ENCODE measurements at regions not wholly inside any gene's neighbourhood (a gene's known extent, or its start where the extent isn't known, plus 50 kb on each side); places are given as distances from the start of the nearest gene placed in this dataset.
"Not testable (repeated sequence)": the region's sequence is repeated elsewhere in the genome, so short reads cannot be mapped to it uniquely, and the experiment has no call there.

DNA sequence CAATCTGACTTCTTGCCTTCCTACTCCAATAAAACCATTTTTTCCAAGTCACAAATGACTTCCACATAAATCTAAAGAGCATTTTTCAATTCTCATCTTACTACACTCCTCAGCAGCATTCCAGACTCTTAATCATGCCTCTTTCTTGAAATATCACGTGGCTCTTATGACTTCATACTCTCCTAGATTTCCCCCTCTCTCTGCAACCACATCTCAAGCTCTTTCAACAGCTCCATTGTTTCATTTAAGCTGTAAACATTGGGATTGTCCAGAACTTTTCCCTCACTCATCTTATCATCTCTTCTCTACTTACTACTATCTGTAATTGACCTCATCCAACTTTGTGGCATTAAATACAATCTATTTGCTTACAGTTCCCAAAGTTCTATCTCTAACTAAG lies 170.6 kb upstream of the POMZP3 start:
- H3K4me1 Mint-ChIP-seq; CTCF ChIA-PET; H3K9me3 Mint-ChIP-seq; H3K27ac Mint-ChIP-seq; H3K36me3 Mint-ChIP-seq (ENCODE audit: low read depth); DNase-seq; H3K4me3 Mint-ChIP-seq; POLR2A ChIA-PET: not testable (repeated sequence)
- peaks cover 18% of the 10 kb centered on the region for H3K27me3 Mint-ChIP-seq

DNA sequence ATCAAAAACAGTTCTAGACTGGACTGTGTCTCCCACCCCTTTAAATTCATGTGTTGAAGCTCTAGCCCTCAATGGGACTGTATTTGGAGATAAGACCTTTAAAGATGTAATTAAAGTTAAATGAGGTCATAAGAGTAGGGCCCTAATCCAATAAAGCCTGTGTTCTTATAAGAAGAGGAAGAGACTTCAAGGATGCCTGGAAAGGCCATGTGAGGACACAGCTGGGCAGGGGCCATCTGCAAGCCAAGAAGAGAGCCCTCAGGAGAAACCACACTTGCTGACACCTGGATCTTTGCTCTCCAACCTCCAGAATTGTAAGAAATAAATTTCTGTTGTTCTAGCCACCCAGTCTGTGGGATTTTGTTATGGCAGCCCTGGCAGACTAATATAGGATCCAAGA lies 153.6 kb upstream of the POMZP3 start:
- DNase-seq; H3K9me3 Mint-ChIP-seq; POLR2A ChIA-PET; H3K27me3 Mint-ChIP-seq; CTCF ChIA-PET; H3K27ac Mint-ChIP-seq; H3K36me3 Mint-ChIP-seq (ENCODE audit: low read depth); H3K4me1 Mint-ChIP-seq; H3K4me3 Mint-ChIP-seq: not testable (repeated sequence)

DNA sequence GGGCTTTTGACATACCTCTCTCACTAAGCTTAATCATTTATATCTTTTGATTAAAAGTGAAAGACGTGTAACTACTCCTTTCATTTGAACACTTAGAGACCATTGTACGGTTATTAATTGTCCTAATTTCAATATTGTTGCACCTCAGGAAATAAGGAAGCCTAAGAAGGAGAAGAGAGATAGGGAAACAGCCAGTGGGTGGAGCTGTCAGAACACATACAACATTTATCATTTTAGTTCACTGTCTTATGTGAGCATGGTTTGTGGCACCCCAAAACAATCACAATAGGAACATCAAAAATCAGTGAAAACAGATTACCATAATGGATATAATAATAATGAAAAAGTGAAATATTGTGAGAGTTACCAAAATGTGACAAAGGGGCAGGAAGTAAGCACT lies 147.2 kb upstream of the POMZP3 start:
- CTCF ChIA-PET; POLR2A ChIA-PET; H3K36me3 Mint-ChIP-seq (ENCODE audit: low read depth); H3K4me3 Mint-ChIP-seq; H3K27me3 Mint-ChIP-seq; H3K9me3 Mint-ChIP-seq; DNase-seq; H3K4me1 Mint-ChIP-seq; H3K27ac Mint-ChIP-seq: not testable (repeated sequence)

DNA sequence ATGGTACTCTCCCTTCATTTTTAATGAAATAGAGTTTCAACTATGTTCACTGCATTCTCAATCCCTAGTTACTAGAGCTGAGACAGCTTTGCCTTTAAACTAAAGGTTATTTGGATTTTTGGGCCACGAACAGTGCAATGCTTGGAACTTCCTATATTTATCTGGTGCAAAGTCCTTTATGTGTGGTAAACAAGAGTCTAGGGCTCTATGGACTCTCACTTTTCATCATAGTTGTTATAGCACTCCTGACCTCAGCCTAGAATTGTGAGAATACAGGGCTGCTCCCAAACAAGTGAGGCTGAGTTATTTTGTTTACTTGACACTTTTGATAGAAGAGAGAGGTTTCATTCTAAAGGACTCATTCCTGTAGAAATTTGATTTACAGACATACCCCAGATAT lies 144.9 kb upstream of the POMZP3 start:
- H3K4me3 Mint-ChIP-seq; H3K27ac Mint-ChIP-seq; H3K9me3 Mint-ChIP-seq; H3K4me1 Mint-ChIP-seq; DNase-seq; CTCF ChIA-PET; POLR2A ChIA-PET; H3K36me3 Mint-ChIP-seq (ENCODE audit: low read depth); H3K27me3 Mint-ChIP-seq: not testable (repeated sequence)

DNA sequence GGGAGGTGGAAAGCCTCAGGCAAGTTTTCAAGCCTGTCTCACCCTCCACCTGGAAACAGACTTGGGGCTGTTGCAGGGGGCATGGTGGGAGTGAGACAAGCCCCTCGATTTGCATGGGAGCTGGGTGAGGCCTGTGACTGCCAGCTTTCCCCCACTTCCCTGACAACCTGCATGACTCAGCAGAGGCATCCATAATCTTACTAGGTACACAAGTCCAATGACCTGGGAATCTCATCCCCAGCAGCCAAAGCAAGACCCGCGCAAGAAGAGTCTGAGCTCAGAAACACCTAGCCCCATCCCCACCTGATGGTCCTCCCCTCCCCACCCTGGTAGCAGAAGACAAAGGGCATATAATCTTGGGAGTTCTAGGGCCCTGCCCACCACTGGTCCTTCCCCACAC lies 136.9 kb upstream of the POMZP3 start:
- H3K36me3 Mint-ChIP-seq (ENCODE audit: low read depth); H3K27ac Mint-ChIP-seq; CTCF ChIA-PET; H3K4me1 Mint-ChIP-seq; POLR2A ChIA-PET; H3K27me3 Mint-ChIP-seq; H3K4me3 Mint-ChIP-seq; DNase-seq; H3K9me3 Mint-ChIP-seq: not testable (repeated sequence)

DNA sequence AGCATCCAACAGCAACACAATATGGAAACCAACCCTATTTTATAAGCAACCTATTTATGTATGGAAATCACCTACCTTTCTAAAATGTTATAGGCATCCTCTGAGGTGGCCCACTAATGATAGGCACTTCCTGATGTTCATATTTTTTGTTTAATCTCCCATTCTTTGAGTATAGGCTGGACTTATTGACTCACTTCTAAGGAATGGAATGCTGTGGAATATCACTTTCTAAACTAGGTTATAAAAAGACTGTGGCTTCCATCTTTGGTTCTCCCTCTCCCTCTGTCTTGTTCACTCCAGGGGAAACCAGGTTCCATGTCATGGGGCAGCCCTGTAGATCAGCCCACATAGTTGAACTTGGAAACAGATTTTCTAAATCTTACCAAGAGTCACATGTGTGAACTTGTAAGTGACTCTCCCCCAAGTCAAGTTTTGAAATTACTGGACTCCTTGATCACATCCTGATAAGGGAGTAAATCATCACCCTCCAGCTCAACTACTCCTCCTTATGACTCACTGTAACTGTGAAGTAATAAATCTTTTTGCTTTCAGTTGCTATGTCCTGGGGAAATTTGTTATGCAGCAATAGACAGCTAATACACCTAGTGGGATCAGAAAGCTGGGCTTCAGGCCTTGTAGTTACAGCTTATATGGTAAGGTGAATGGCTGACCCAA lies 133.6 kb upstream of the POMZP3 start:
- DNase-seq; H3K27me3 Mint-ChIP-seq; H3K9me3 Mint-ChIP-seq; H3K36me3 Mint-ChIP-seq (ENCODE audit: low read depth); POLR2A ChIA-PET; H3K4me1 Mint-ChIP-seq; H3K27ac Mint-ChIP-seq; H3K4me3 Mint-ChIP-seq; CTCF ChIA-PET: not testable (repeated sequence)

DNA sequence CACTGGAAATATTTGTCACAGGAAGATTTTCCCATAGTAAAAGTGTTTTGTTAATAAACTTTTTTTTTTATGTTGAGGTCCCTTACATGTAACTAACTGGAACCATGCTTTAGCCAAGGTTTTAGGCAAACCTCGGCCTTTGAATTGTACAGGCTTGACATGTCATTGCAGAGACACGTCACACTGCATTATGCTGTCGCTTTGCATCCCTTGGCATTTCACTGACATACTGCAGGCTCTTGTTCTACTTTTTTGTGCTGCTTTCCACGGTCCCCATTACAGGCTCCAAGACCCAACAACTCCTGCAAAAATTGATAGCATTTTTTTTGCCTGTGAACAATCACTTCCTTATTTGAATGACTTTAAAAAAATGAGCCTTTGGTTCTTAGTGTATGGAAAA lies 112.5 kb upstream of the POMZP3 start:
- POLR2A ChIA-PET; DNase-seq; H3K27me3 Mint-ChIP-seq; H3K9me3 Mint-ChIP-seq; H3K4me3 Mint-ChIP-seq; H3K4me1 Mint-ChIP-seq; H3K27ac Mint-ChIP-seq; CTCF ChIA-PET; H3K36me3 Mint-ChIP-seq (ENCODE audit: low read depth): not testable (repeated sequence)

DNA sequence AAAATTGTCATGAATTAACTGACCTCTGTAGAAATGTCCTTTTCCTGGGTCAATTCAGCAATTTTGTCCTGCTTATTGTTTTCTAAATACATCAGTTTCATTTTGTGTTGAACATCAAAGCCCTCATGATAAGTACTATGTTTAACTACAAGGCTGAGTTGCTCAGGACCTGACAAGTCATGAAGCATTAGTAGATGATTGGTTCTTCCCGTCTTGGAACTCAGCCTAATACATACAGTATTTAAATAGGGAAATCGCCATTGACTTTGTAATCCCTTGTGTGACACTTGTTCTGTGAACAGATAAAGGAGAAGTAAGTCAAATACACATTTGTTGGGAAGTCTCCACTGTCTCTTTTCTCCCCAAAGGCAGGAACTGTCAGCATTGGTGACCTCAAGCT lies 109.6 kb upstream of the POMZP3 start:
- H3K9me3 Mint-ChIP-seq; POLR2A ChIA-PET; H3K27me3 Mint-ChIP-seq; H3K4me1 Mint-ChIP-seq; H3K36me3 Mint-ChIP-seq (ENCODE audit: low read depth); CTCF ChIA-PET; H3K4me3 Mint-ChIP-seq; H3K27ac Mint-ChIP-seq; DNase-seq: not testable (repeated sequence)

DNA sequence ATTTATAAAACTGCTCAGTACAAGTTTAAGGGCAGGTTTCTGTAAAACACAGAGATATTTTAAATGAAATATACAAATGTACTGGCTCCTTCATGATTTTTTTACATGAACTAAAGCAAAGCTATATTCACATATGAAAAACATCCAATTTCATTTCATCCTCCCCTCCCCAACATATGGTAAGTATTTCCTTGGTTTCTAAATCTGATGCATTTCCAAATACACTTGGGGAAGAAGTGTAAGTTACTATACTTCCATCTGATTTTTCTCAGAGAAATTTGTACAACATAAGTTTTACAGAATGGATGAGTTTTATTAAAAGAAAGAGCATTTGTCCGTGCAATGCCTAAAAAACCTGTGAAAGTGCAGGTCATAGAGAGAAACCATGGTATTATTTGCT lies 109.0 kb upstream of the POMZP3 start:
- H3K36me3 Mint-ChIP-seq (ENCODE audit: low read depth); H3K27ac Mint-ChIP-seq; H3K9me3 Mint-ChIP-seq; H3K4me3 Mint-ChIP-seq; POLR2A ChIA-PET; CTCF ChIA-PET; H3K4me1 Mint-ChIP-seq; H3K27me3 Mint-ChIP-seq; DNase-seq: not testable (repeated sequence)

DNA sequence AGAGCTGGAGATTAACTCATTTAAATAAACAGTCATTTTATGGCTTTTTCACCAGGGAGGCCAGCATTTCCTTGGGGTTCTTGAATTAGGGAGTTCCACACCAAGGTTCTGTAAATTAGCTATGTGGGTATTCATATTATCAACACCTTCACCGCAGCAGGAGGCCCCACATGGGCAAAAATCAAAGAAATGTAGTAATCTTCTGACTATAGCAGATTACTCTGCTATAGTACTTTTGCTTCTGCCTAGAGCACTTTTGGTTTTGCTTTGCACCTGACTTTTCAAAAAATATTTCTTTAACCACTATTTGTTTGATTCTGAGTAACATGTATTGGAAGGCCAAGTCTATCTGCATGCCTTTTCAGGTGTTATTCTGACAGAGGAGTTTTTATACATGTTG lies 108.6 kb upstream of the POMZP3 start:
- H3K4me1 Mint-ChIP-seq; H3K27ac Mint-ChIP-seq; DNase-seq; H3K9me3 Mint-ChIP-seq; H3K36me3 Mint-ChIP-seq (ENCODE audit: low read depth); CTCF ChIA-PET; POLR2A ChIA-PET; H3K27me3 Mint-ChIP-seq; H3K4me3 Mint-ChIP-seq: not testable (repeated sequence)

DNA sequence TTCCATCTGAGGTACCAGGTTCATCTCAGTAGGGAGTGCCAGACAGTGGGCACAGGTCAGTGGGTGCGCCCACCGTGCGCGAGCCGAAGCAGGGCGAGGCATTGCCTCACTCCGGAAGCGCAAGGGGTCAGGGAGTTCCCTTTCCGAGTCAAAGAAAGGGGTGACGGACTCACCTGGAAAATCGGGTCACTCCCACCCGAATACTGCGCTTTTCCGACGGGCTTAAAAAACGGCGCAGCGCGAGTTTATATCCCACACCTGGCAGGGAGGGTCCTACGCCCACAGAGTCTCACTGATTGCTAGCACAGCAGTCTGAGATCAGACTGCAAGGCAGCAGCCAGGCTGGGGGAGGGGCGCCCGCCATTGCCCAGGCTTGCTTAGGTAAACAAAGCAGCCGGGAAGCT lies 101.5 kb upstream of the POMZP3 start:
- H3K27ac Mint-ChIP-seq; DNase-seq; H3K4me1 Mint-ChIP-seq; H3K4me3 Mint-ChIP-seq; H3K27me3 Mint-ChIP-seq; H3K36me3 Mint-ChIP-seq (ENCODE audit: low read depth); POLR2A ChIA-PET; CTCF ChIA-PET; H3K9me3 Mint-ChIP-seq: not testable (repeated sequence)

DNA sequence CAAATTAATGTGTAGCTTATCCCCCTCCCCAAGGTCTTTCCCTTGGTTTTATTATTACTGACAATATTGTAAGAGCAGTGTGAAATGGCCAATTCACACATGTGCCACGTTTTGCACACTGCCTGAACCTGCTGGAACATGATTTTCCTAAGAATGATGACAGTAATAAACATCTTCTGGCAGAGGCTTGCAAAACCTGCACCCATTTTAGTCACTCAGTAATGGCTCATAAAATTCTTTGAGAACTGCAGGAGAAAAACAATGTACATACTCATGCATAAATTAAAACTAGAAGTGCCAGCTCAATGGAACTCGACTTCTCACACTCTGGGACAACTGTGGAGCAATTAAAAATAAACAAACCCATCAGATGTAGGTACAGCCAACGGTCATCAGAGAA lies 96.8 kb upstream of the POMZP3 start:
- H3K27ac Mint-ChIP-seq; H3K9me3 Mint-ChIP-seq; H3K4me1 Mint-ChIP-seq; H3K27me3 Mint-ChIP-seq; POLR2A ChIA-PET; CTCF ChIA-PET; H3K36me3 Mint-ChIP-seq (ENCODE audit: low read depth); H3K4me3 Mint-ChIP-seq; DNase-seq: not testable (repeated sequence)

DNA sequence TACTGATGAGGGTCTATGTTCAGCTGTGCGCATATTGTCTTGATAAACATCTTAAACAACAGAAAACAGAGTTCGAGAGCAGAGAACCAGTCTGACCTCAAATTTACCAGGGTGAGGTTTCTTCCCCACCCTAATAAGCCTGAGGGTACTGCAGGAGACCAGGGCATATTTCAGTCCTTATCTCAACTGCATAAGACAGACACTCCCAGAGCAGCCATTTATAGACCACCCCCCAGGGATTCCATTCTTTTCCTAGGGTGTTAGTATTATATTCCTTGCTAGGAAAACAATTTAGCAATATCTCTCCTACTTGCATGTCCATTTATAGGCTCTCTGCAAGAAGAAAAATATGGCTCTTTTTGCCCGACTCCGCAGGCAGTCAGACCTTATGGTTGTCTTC lies 89.5 kb upstream of the POMZP3 start:
- H3K27ac Mint-ChIP-seq; H3K4me3 Mint-ChIP-seq; H3K9me3 Mint-ChIP-seq; POLR2A ChIA-PET; H3K36me3 Mint-ChIP-seq (ENCODE audit: low read depth); H3K4me1 Mint-ChIP-seq; DNase-seq; CTCF ChIA-PET: not testable (repeated sequence)
- H3K27me3 Mint-ChIP-seq: peaks cover 13% of the 10 kb centered on the region

DNA sequence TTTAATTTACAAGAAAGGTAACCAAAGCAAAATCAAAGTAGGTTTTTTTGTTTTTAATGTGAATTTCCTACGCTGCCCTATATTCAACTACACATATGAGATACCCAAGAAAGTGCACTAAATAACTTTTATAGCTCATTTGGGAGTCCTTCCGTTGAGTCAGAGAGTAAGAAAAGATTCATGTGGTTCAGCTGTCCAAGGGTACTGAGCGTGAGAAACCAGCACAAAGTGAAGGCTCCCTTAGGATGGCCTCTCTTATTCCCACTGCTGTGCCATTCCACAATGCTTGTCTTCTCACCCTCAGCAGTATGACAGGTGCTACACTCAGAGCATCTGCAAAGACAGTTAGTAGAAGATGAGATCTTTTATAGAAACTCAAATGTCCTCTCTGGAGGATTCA lies 85.8 kb upstream of the POMZP3 start:
- H3K27ac Mint-ChIP-seq; H3K9me3 Mint-ChIP-seq; DNase-seq; POLR2A ChIA-PET; H3K36me3 Mint-ChIP-seq (ENCODE audit: low read depth); H3K4me1 Mint-ChIP-seq; H3K4me3 Mint-ChIP-seq; H3K27me3 Mint-ChIP-seq; CTCF ChIA-PET: not testable (repeated sequence)

DNA sequence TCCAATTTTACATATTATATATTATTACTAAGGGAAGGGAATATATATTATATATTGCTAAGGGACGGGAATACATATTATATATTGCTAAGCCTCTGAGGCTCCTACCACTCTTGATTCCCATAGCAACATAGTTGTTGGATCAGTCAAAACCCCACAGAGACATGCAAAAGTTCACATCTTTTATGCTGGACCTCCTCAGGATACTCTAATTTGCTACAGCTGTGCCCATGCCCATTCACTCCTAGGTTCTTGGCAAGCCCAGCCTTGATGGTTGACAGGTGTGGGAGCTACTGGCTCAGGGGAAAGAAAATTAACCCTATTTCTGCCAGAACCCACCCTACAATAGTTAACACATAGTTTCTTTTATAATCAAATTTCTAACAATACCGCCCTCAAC lies 84.6 kb upstream of the POMZP3 start:
- DNase-seq; H3K9me3 Mint-ChIP-seq; H3K4me1 Mint-ChIP-seq; H3K27ac Mint-ChIP-seq; POLR2A ChIA-PET; H3K4me3 Mint-ChIP-seq; H3K36me3 Mint-ChIP-seq (ENCODE audit: low read depth); H3K27me3 Mint-ChIP-seq; CTCF ChIA-PET: not testable (repeated sequence)

All from activated CD4-positive, alpha-beta memory T cell treated with anti-CD3 and anti-CD28 coated beads, Interleukin-2, amount 10 ng/mL, durations not matched to agents 7 days and 5 days (primary cell).